Activated T-cell treated with anti-CD3 and anti-CD28 coated beads, Interleukin-2, amount 50 U/mL, for 72 hours (primary cell): ENCODE measurements at regions not wholly inside any gene's neighbourhood (a gene's known extent, or its start where the extent isn't known, plus 50 kb on each side); places are given as distances from the start of the nearest gene placed in this dataset.
"Not testable (repeated sequence)": the region's sequence is repeated elsewhere in the genome, so short reads cannot be mapped to it uniquely, and the experiment has no call there.

Experiments used
- ATAC-seq, 2 donors: fragments of 150-1000 bp; cut with Tn5 transposase; replicated peaks in 1 of 2; 2 replicates each; pipeline ENCODE4 v1.10.0; 2021; ENCODE audit warnings: moderate library complexity in 2 of 2, mild to moderate bottlenecking in 1 of 2
- DNase-seq, 2 donors: peaks; one replicate each; pipeline ENCODE4 v3.0.0; 2021 to 2022; ENCODE audit warnings: mixed read lengths in 1 of 2
- H3K27ac Mint-ChIP-seq: one replicate; pipeline ENCODE4 v1.8.0; 2022; ENCODE audit warnings: mild to moderate bottlenecking, moderate library complexity, mixed read lengths
- H3K27me3 Mint-ChIP-seq: one replicate; pipeline ENCODE4 v1.8.0; 2022; ENCODE audit warnings: low read depth, mixed read lengths
- H3K36me3 Mint-ChIP-seq, 2 donors: one replicate each; pipeline ENCODE4 v1.8.0; 2022; ENCODE audit warnings: mixed read lengths in 2 of 2, mild to moderate bottlenecking in 1 of 2; ENCODE audit not compliant: insufficient read depth in 2 of 2
- H3K4me1 Mint-ChIP-seq: one replicate; pipeline ENCODE4 v1.8.0; 2022; ENCODE audit warnings: low read depth, mixed read lengths
- H3K4me3 Mint-ChIP-seq, 2 donors: one replicate each; pipeline ENCODE4 v1.8.0; 2022; ENCODE audit warnings: mild to moderate bottlenecking in 2 of 2, mixed read lengths in 2 of 2, moderate library complexity in 2 of 2
- H3K9me3 Mint-ChIP-seq, 2 donors: one replicate each; pipeline ENCODE4 v1.8.0; 2022; ENCODE audit warnings: mixed read lengths in 2 of 2

GRCh38 chr2:64263315-64263714 lies 119.1 kb upstream of the PELI1 start:
- Mint-ChIP-seq H3K36me3 (no peaks in the 10 kb centered on the region), H3K27me3 (peaks cover 5% of the 10 kb centered on the region), H3K27ac (no peak overlapping the region), H3K4me3 (no peak overlapping the region), H3K9me3 (no peaks in the 10 kb centered on the region), H3K4me1 (peaks cover 9% of the 10 kb centered on the region)
- no peak for ATAC-seq
- no peak for DNase-seq

GRCh38 chr2:64267699-64268098 lies 123.5 kb upstream of the PELI1 start:
- no peak for ATAC-seq
- H3K27ac Mint-ChIP-seq = no peak overlapping the region
- H3K36me3 Mint-ChIP-seq = peaks cover 0 to 3% of the 10 kb centered on the region in 2 donors
- peaks cover 4 to 5% of the 10 kb centered on the region in 2 donors for H3K9me3 Mint-ChIP-seq
- no peaks in the 10 kb centered on the region for H3K4me1 Mint-ChIP-seq
- no peak for DNase-seq
- H3K27me3 Mint-ChIP-seq = peaks cover 5% of the 10 kb centered on the region
- no peak overlapping the region for H3K4me3 Mint-ChIP-seq

- peaks cover 4 to 5% of the 10 kb centered on the region in 2 donors for H3K9me3 Mint-ChIP-seq
- H3K27me3 Mint-ChIP-seq = peaks cover 5% of the 10 kb centered on the region
- H3K27ac Mint-ChIP-seq = no peak overlapping the region
- peaks cover 3% of the 10 kb centered on the region for H3K4me1 Mint-ChIP-seq
- ATAC-seq (no peak), DNase-seq (no peak)
- H3K4me3 Mint-ChIP-seq = no peak overlapping the region
- H3K36me3 Mint-ChIP-seq = peaks cover 0 to 3% of the 10 kb centered on the region in 2 donors
Measured at GRCh38 chr2:64268330-64269048, 124.3 kb upstream of the PELI1 start.

- Mint-ChIP-seq H3K9me3 (peaks cover 4 to 5% of the 10 kb centered on the region in 2 donors), H3K36me3 (peaks cover 0 to 3% of the 10 kb centered on the region in 2 donors), H3K4me1 (peaks cover 32% of the 10 kb centered on the region), H3K27me3 (no peaks in the 10 kb centered on the region), H3K4me3 (no peak overlapping the region), H3K27ac (peak overlapping the region; percentile 36)
- ATAC-seq = no peak
- DNase-seq = no peak
Measured at GRCh38 chr2:64273524-64274398, 129.5 kb upstream of the PELI1 start.

- no peak overlapping the region for H3K4me3 Mint-ChIP-seq
- H3K27ac Mint-ChIP-seq = no peak overlapping the region
- no peaks in the 10 kb centered on the region for H3K27me3 Mint-ChIP-seq
- H3K4me1 Mint-ChIP-seq = peaks cover 32% of the 10 kb centered on the region
- H3K36me3 Mint-ChIP-seq = peaks cover 0 to 3% of the 10 kb centered on the region in 2 donors
- DNase-seq (no peak), ATAC-seq (peak; percentile 56 to 64)
- H3K9me3 Mint-ChIP-seq = peaks cover 4 to 5% of the 10 kb centered on the region in 2 donors
Measured at GRCh38 chr2:64274399-64275173, 130.4 kb upstream of the PELI1 start.

GRCh38 chr2:64275174-64275466 lies 130.9 kb upstream of the PELI1 start:
- H3K36me3 Mint-ChIP-seq = peaks cover 0 to 3% of the 10 kb centered on the region in 2 donors

GRCh38 chr2:64276417-64277095 lies 132.3 kb upstream of the PELI1 start:
- Mint-ChIP-seq H3K27ac (no peak overlapping the region), H3K36me3 (no peaks in the 10 kb centered on the region), H3K27me3 (no peaks in the 10 kb centered on the region), H3K9me3 (no peaks in the 10 kb centered on the region), H3K4me3 (no peak overlapping the region), H3K4me1 (peaks cover 32% of the 10 kb centered on the region)
- ATAC-seq = no peak
- no peak for DNase-seq

More at GRCh38 chr2:64275174-64275466, 130.9 kb upstream of the PELI1 start:
- DNase-seq = no peak
- Mint-ChIP-seq H3K27me3 (no peaks in the 10 kb centered on the region), H3K27ac (no peak overlapping the region), H3K4me1 (peaks cover 32% of the 10 kb centered on the region), H3K4me3 (no peak overlapping the region), H3K9me3 (peaks cover 4 to 5% of the 10 kb centered on the region in 2 donors)
- ATAC-seq = no peak

- H3K27ac Mint-ChIP-seq = no peak overlapping the region
- H3K27me3 Mint-ChIP-seq = no peaks in the 10 kb centered on the region
- no peaks in the 10 kb centered on the region for H3K36me3 Mint-ChIP-seq
- no peak overlapping the region for H3K4me3 Mint-ChIP-seq
- H3K4me1 Mint-ChIP-seq = peaks cover 32% of the 10 kb centered on the region
- no peak for DNase-seq
- ATAC-seq = no peak
- no peaks in the 10 kb centered on the region for H3K9me3 Mint-ChIP-seq
Measured at GRCh38 chr2:64277101-64277849, 133.1 kb upstream of the PELI1 start.

- H3K27ac Mint-ChIP-seq, DNase-seq, ATAC-seq, H3K36me3 Mint-ChIP-seq, H3K9me3 Mint-ChIP-seq, H3K4me3 Mint-ChIP-seq, H3K4me1 Mint-ChIP-seq, H3K27me3 Mint-ChIP-seq: not testable (repeated sequence)
Measured at GRCh38 chr2:64280812-64281211, 136.6 kb upstream of the PELI1 start.

GRCh38 chr2:64283006-64283570 lies 138.9 kb upstream of the PELI1 start:
- H3K4me3 Mint-ChIP-seq = no peak overlapping the region
- no peaks in the 10 kb centered on the region for H3K4me1 Mint-ChIP-seq
- H3K27ac Mint-ChIP-seq = no peak overlapping the region
- ATAC-seq (peak in 1 of 2 donors; percentile 12), DNase-seq (no peak)
- no peaks in the 10 kb centered on the region for H3K9me3 Mint-ChIP-seq
- no peaks in the 10 kb centered on the region for H3K27me3 Mint-ChIP-seq
- no peaks in the 10 kb centered on the region for H3K36me3 Mint-ChIP-seq

GRCh38 chr2:64283641-64284361 lies 139.6 kb upstream of the PELI1 start:
- Mint-ChIP-seq H3K27me3 (no peaks in the 10 kb centered on the region), H3K9me3 (no peaks in the 10 kb centered on the region), H3K4me1 (no peaks in the 10 kb centered on the region), H3K4me3 (no peak overlapping the region), H3K36me3 (no peaks in the 10 kb centered on the region), H3K27ac (no peak overlapping the region)
- ATAC-seq = peak; percentile 95 to 99
- peak; percentile 17 to 28 for DNase-seq
